Ishikawa (cell line): ENCODE measurements at regions not wholly inside any gene's neighbourhood (a gene's known extent, or its start where the extent isn't known, plus 50 kb on each side); places are given as distances from the start of the nearest gene placed in this dataset.

Source experiments
- CEBPB ChIP-seq: IDR thresholded peaks from 2 replicates; pipeline ENCODE4 v1.6.1; 2012
- CREB1 ChIP-seq: IDR thresholded peaks from 2 replicates; pipeline ENCODE4 v1.6.1; 2012; ENCODE audit warnings: low read depth
- EGR1 ChIP-seq: IDR thresholded peaks from 2 replicates; pipeline ENCODE4 v1.6.1; 2012
- EP300 ChIP-seq: IDR thresholded peaks from 2 replicates; pipeline ENCODE4 v1.6.1; 2012; ENCODE audit warnings: borderline replicate concordance
- FOXM1 ChIP-seq: IDR thresholded peaks from 2 replicates; pipeline ENCODE4 v1.6.1; 2012; ENCODE audit warnings: low read depth, borderline replicate concordance
- NFIC ChIP-seq: IDR thresholded peaks from 2 replicates; pipeline ENCODE4 v1.6.1; 2012
- RAD21 ChIP-seq: IDR thresholded peaks from 2 replicates; pipeline ENCODE4 v1.6.1; 2012; ENCODE audit warnings: low read depth
- TAF1 ChIP-seq: IDR thresholded peaks from 2 replicates; pipeline ENCODE4 v1.6.1; 2012; ENCODE audit warnings: low read depth, mild to moderate bottlenecking
- TCF12 ChIP-seq: IDR thresholded peaks from 2 replicates; pipeline ENCODE4 v1.6.1; 2012; ENCODE audit warnings: low read depth
- TEAD4 ChIP-seq: IDR thresholded peaks from 2 replicates; pipeline ENCODE4 v1.6.1; 2012
- YY1 ChIP-seq: IDR thresholded peaks from 2 replicates; pipeline ENCODE4 v1.6.1; 2012; ENCODE audit warnings: low read depth
- ZBTB7A ChIP-seq: IDR thresholded peaks from 2 replicates; pipeline ENCODE4 v1.6.1; 2012; ENCODE audit warnings: low read depth
- TF ChIP-seq, protein P1 (sequence below): IDR thresholded peaks from 2 replicates; pipeline ENCODE4 v1.6.1; 2012
- TF ChIP-seq, protein P2 (sequence below): IDR thresholded peaks from 2 replicates; pipeline ENCODE4 v1.6.1; 2012
- TF ChIP-seq, protein P3 (sequence below): IDR thresholded peaks from 2 replicates; pipeline ENCODE4 v1.6.1; 2012; ENCODE audit warnings: low read depth, mild to moderate bottlenecking

DNA sequence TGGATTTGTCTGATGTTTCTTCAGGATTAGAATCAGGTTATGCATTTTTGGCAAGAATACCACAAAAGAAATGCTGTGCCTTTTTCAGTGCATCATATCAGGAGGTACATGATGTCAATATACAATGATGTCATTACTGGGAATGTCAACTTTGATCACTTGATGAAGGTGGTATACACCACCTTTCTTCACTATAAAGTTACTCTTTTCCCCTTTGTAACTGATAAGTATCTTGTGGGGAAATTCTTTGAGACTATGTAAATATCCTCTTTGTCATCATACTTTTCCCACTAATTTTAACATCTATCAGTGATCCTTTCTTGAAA, 65.9 kb upstream of the TCF7L2 start:
- no peak for TF ChIP-seq RAD21
- no peak for TF ChIP-seq CEBPB
- no peak for TF ChIP-seq NFIC
- TF ChIP-seq, protein P1, sequence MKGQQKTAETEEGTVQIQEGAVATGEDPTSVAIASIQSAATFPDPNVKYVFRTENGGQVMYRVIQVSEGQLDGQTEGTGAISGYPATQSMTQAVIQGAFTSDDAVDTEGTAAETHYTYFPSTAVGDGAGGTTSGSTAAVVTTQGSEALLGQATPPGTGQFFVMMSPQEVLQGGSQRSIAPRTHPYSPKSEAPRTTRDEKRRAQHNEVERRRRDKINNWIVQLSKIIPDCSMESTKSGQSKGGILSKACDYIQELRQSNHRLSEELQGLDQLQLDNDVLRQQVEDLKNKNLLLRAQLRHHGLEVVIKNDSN, result no peak
- TF ChIP-seq, protein P2, sequence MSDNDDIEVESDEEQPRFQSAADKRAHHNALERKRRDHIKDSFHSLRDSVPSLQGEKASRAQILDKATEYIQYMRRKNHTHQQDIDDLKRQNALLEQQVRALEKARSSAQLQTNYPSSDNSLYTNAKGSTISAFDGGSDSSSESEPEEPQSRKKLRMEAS, result no peak
- TF ChIP-seq YY1, result no peak
- TF ChIP-seq TCF12, result no peak
- no peak for TF ChIP-seq FOXM1
- TF ChIP-seq, protein P3, sequence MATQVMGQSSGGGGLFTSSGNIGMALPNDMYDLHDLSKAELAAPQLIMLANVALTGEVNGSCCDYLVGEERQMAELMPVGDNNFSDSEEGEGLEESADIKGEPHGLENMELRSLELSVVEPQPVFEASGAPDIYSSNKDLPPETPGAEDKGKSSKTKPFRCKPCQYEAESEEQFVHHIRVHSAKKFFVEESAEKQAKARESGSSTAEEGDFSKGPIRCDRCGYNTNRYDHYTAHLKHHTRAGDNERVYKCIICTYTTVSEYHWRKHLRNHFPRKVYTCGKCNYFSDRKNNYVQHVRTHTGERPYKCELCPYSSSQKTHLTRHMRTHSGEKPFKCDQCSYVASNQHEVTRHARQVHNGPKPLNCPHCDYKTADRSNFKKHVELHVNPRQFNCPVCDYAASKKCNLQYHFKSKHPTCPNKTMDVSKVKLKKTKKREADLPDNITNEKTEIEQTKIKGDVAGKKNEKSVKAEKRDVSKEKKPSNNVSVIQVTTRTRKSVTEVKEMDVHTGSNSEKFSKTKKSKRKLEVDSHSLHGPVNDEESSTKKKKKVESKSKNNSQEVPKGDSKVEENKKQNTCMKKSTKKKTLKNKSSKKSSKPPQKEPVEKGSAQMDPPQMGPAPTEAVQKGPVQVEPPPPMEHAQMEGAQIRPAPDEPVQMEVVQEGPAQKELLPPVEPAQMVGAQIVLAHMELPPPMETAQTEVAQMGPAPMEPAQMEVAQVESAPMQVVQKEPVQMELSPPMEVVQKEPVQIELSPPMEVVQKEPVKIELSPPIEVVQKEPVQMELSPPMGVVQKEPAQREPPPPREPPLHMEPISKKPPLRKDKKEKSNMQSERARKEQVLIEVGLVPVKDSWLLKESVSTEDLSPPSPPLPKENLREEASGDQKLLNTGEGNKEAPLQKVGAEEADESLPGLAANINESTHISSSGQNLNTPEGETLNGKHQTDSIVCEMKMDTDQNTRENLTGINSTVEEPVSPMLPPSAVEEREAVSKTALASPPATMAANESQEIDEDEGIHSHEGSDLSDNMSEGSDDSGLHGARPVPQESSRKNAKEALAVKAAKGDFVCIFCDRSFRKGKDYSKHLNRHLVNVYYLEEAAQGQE, result no peak
- TF ChIP-seq EGR1, result no peak
- no peak for TF ChIP-seq EP300
- TF ChIP-seq ZBTB7A, result no peak
- no peak for TF ChIP-seq CREB1
- no peak for TF ChIP-seq TEAD4
- no peak for TF ChIP-seq TAF1

DNA sequence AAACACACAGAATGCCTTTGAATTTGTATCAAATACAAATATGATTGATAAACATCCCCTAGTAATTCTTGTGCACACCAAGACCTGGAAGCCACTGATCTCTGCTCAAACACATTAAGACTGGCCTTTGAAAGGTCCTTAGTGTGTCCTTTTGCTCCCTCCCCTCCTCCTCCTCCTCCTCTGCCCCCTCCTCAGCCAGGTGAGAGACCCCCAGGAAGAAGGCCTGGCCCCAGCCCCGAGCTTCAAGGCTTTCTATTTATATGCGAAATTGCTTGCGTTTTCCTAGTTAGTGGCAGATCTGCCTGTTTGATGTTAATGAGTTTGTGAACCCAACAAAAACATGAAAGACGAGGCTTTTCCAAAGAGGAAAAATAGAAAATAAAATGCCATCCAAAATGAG, 63.6 kb upstream of the TCF7L2 start:
- TF ChIP-seq, protein P2, result no peak
- no peak for TF ChIP-seq TAF1
- TF ChIP-seq ZBTB7A, result no peak
- TF ChIP-seq YY1, result no peak
- no peak for TF ChIP-seq NFIC
- no peak for TF ChIP-seq CREB1
- TF ChIP-seq, protein P3, result no peak
- TF ChIP-seq, protein P1, result no peak
- no peak for TF ChIP-seq TEAD4
- no peak for TF ChIP-seq TCF12
- no peak for TF ChIP-seq EP300
- TF ChIP-seq CEBPB, result no peak
- no peak for TF ChIP-seq EGR1
- no peak for TF ChIP-seq FOXM1
- TF ChIP-seq RAD21, result no peak

DNA sequence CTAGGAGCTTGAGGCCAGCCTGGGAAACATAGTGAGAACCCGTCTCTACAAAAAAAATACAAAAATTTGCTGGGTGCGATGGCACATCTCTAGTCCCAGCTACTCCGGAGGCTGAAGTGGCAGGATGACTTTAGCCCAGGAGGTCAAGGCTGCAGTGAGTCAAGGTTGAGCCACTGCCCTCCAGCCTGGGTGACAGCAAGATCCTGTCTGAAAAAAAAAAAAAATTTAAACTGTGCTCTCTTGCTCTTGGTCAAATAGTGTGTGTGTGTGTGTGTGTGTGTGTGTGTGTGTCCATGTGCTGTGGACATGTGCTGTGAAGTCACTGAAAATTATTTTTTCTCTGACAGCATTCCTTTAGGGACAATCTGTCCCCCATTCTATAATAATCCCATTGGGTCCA, 62.1 kb upstream of the TCF7L2 start:
- TF ChIP-seq, protein P1, result no peak
- TF ChIP-seq TCF12 (no peak), RAD21 (no peak), TAF1 (no peak), ZBTB7A (no peak), EGR1 (no peak), YY1 (no peak), CEBPB (no peak), TEAD4 (no peak), FOXM1 (no peak)
- TF ChIP-seq, protein P3, result no peak
- TF ChIP-seq, protein P2, result no peak

DNA sequence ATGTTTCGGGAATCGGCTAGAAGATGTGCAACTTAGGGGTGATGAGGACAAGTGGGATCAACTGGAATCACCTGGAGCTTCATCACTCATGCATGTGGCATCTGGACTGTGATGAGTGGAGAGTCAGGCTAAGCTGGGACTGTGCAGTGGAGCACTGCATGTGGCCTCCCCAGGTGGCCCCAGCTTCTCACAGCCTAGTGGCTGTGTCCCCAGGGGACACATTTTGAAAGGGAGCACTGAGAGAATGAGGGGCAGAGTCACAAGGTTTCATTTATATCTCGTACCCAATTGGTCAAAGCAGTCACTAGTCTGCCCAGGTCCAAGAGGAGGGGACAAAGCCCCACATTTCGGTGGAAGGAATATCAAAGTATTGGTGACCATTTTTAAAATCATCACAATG, 54.8 kb upstream of the TCF7L2 start:
- TF ChIP-seq EP300, result no peak
- no peak for TF ChIP-seq CREB1
- TF ChIP-seq TEAD4, result no peak
- TF ChIP-seq, protein P3, result no peak
- no peak for TF ChIP-seq EGR1
- TF ChIP-seq TAF1, result no peak
- TF ChIP-seq CEBPB, result no peak
- TF ChIP-seq, protein P1, result no peak
- TF ChIP-seq FOXM1, result no peak
- TF ChIP-seq, protein P2, result no peak
- no peak for TF ChIP-seq RAD21
- no peak for TF ChIP-seq NFIC
- no peak for TF ChIP-seq ZBTB7A
